HepG2 (cell line): ENCODE measurements at regions not wholly inside any gene's neighbourhood (a gene's known extent, or its start where the extent isn't known, plus 50 kb on each side); places are given as distances from the start of the nearest gene placed in this dataset.

Experiments used
- ATAC-seq: fragments of 200-7000 bp; cut with Tn5 transposase; 3 replicates; pipeline ENCODE4 v1.9.1; 2020; ENCODE audit warnings: mild to moderate bottlenecking, moderate library complexity
- BruUV-seq: library from RNA; stranded (reverse); fragments of 400-500 nt; replicated peaks from 2 replicates; lab custom pipeline; 2021; lab: Mats Ljungman, UMichigan
- CTCF ChIA-PET: fragments of 300-600 bp; formaldehyde crosslinking; extraction: SDS; loops from one replicate; lab custom pipeline; 2021; ENCODE audit warnings: low total read pairs, inconsistent platforms, low intra/inter-chr PET ratio; lab: Yijun Ruan, JAX
- POLR2A ChIA-PET: fragments of 350-600 bp; sonication (Branson Sonifier 250); formaldehyde crosslinking; loops from one replicate; lab custom pipeline; 2020; ENCODE audit warnings: antibody characterized with exemption, inconsistent platforms; lab: Yijun Ruan, JAX
- DNase-seq: peaks from one replicate; pipeline ENCODE4 v3.0.0-alpha.2; 2015; ENCODE audit warnings: low spot score
- FAIRE-seq: peaks from 3 replicates; lab custom pipeline; 2011; peaks lifted over from hg19 to GRCh38; lab: Jason Lieb, UNC
- H2AFZ ChIP-seq: one replicate; pipeline ENCODE4 v1.6.1; 2011; ENCODE audit warnings: low read length, inconsistent platforms
- H3K27ac ChIP-seq: fragments of 300-600 bp; 3 replicates; pipeline ENCODE4 v1.8.0; 2011; ENCODE audit warnings: mixed run types, mild to moderate bottlenecking, mixed read lengths, low read length, inconsistent platforms; ENCODE audit not compliant: insufficient read depth; ENCODE audit errors: extremely low read length
- H3K27me3 ChIP-seq, 2 experiments: fragments of 200-600 bp in 1 of 2; 2 replicates in 1 of 2; 3 replicates in 1 of 2; pipeline versions ENCODE4 v1.6.0 to v1.8.0; 2011; ENCODE audit warnings: low read length in 2 of 2, mild to moderate bottlenecking in 2 of 2, moderate library complexity in 2 of 2, inconsistent platforms in 1 of 2; ENCODE audit not compliant: insufficient read depth in 2 of 2, control insufficient read depth in 1 of 2
- H3K36me3 ChIP-seq, 2 experiments: fragments of 200-600 bp in 1 of 2; replicated peaks in 1 of 2; 2 replicates in 1 of 2; 3 replicates in 1 of 2; pipeline versions ENCODE4 v1.5.1 to v1.8.0; 2011; ENCODE audit warnings: low read length in 2 of 2, inconsistent platforms in 1 of 2; ENCODE audit not compliant: insufficient read depth in 2 of 2, control insufficient read depth in 1 of 2
- H3K4me1 ChIP-seq: 2 replicates; pipeline ENCODE4 v1.5.1; 2012; ENCODE audit warnings: low read length, inconsistent platforms; ENCODE audit not compliant: insufficient read depth
- H3K4me2 ChIP-seq: 2 replicates; pipeline ENCODE4 v1.6.0; 2011; ENCODE audit warnings: low read depth, low read length, inconsistent platforms
- H3K4me3 ChIP-seq, 3 experiments: fragments of 200-600 bp in 1 of 3; sonication (generic), shearing (Covaris generic) in 1 of 3; replicated peaks in 1 of 3; 2 replicates each; pipeline ENCODE4 v1.5.1; 2011 to 2016; ENCODE audit warnings: low read length in 3 of 3, inconsistent platforms in 2 of 3, low read depth in 2 of 3, mild to moderate bottlenecking in 2 of 3, control low read depth in 1 of 3, mixed read lengths in 1 of 3; ENCODE audit not compliant: insufficient read depth in 1 of 3
- H3K79me2 ChIP-seq: one replicate; pipeline ENCODE4 v1.6.1; 2011; ENCODE audit warnings: low read length, inconsistent platforms; ENCODE audit not compliant: insufficient read depth
- H3K9ac ChIP-seq: 2 replicates; pipeline ENCODE4 v1.6.0; 2011; ENCODE audit warnings: mild to moderate bottlenecking, low read depth, low read length, inconsistent platforms; ENCODE audit not compliant: insufficient read depth
- H3K9me3 ChIP-seq: 2 replicates; pipeline ENCODE4 v1.5.1; 2012; ENCODE audit warnings: mild to moderate bottlenecking, low read length
- H4K20me1 ChIP-seq: 2 replicates; pipeline ENCODE4 v1.6.0; 2011; ENCODE audit warnings: inconsistent platforms, mild to moderate bottlenecking, low read length, moderate library complexity; ENCODE audit not compliant: insufficient read depth
- BCLAF1 ChIP-seq: fragments of 450-650 bp; IDR thresholded peaks from 2 replicates; pipeline ENCODE4 v1.6.1; 2017; ENCODE audit warnings: mild to moderate bottlenecking
- HMGXB3 ChIP-seq: sonication (generic); formaldehyde crosslinking; IDR thresholded peaks from 2 replicates; pipeline ENCODE4 v1.4.0; 2020; ENCODE audit warnings: missing genetic modification reagents, borderline replicate concordance
- KAT2B ChIP-seq: fragments of 150-350 bp; IDR thresholded peaks from 2 replicates; pipeline ENCODE4 v1.6.1; 2014; ENCODE audit warnings: low read depth, low read length, borderline replicate concordance
- NAIF1 ChIP-seq: sonication (generic); formaldehyde crosslinking; IDR thresholded peaks from 2 replicates; pipeline ENCODE4 v1.5.0; 2020; ENCODE audit warnings: mild to moderate bottlenecking, missing genetic modification reagents, borderline replicate concordance
- NCOA5 ChIP-seq: sonication (generic); formaldehyde crosslinking; IDR thresholded peaks from 2 replicates; pipeline ENCODE4 v1.4.0; 2020; ENCODE audit warnings: missing genetic modification reagents
- RFX3 ChIP-seq: IDR thresholded peaks from 2 replicates; pipeline ENCODE4 v1.6.1; 2016; ENCODE audit warnings: missing biosample characterization, missing genetic modification reagents
- SNRNP70 ChIP-seq: fragments of 200-400 bp; formaldehyde crosslinking; IDR thresholded peaks from 2 replicates; pipeline ENCODE4 v1.6.1; 2017; ENCODE audit warnings: mild to moderate bottlenecking, low read depth, low read length, moderate library complexity
- TSC22D2 ChIP-seq: sonication (generic); formaldehyde crosslinking; IDR thresholded peaks from 2 replicates; pipeline ENCODE4 v1.5.1; 2020; ENCODE audit warnings: missing genetic modification reagents, mild to moderate bottlenecking, borderline replicate concordance
- ZEB1 ChIP-seq: IDR thresholded peaks from 2 replicates; pipeline ENCODE4 v1.6.1; 2012; ENCODE audit warnings: mild to moderate bottlenecking, low read depth, inconsistent platforms; ENCODE audit not compliant: insufficient replicate concordance
- ZKSCAN8 ChIP-seq: IDR thresholded peaks from 2 replicates; pipeline ENCODE4 v1.6.1; 2016; ENCODE audit warnings: borderline replicate concordance, missing genetic modification reagents, missing compliant biosample characterization
- ZNF253 ChIP-seq: sonication (generic); formaldehyde crosslinking; IDR thresholded peaks from 2 replicates; pipeline ENCODE4 v1.8.0; 2022; ENCODE audit warnings: mild to moderate bottlenecking, missing genetic modification reagents, borderline replicate concordance
- ZNF556 ChIP-seq: sonication (generic); formaldehyde crosslinking; IDR thresholded peaks from 2 replicates; pipeline ENCODE4 v1.4.0; 2020; ENCODE audit warnings: mild to moderate bottlenecking, missing genetic modification reagents, borderline replicate concordance
- ZNF672 ChIP-seq: sonication (generic); formaldehyde crosslinking; IDR thresholded peaks from 2 replicates; pipeline ENCODE4 v1.8.1; 2022; ENCODE audit warnings: missing genetic modification reagents
- ZNF772 ChIP-seq: sonication (generic); formaldehyde crosslinking; IDR thresholded peaks from 2 replicates; pipeline ENCODE4 v1.5.0; 2020; ENCODE audit warnings: mild to moderate bottlenecking, missing genetic modification reagents
- ZNF782 ChIP-seq: sonication (generic); formaldehyde crosslinking; IDR thresholded peaks from 2 replicates; pipeline ENCODE4 v1.4.0; 2020; ENCODE audit warnings: missing genetic modification reagents, mild to moderate bottlenecking, borderline replicate concordance
- WGBS: methylation state at CpG from one replicate; pipeline ENCODE4 v1.1.6; 2017; ENCODE audit warnings: low lambda C conversion rate; 5-methylcytosine and 5-hydroxymethylcytosine counted together
- in situ Hi-C: cut with HindIII; loops from 2 replicates; pipeline ENCODE4 v1.10.0; 2017; ENCODE audit warnings: low pct_unique_long_range_greater_than_20kb; ENCODE audit not compliant: extremely low pct_ligation_motif_present
- intact Hi-C: fragments of 100-400 bp; cut with micrococcal nuclease; formaldehyde crosslinking; loops from one replicate; pipeline ENCODE4 v1.10.0; 2022; ENCODE audit not compliant: unreplicated experiment
- TF ChIP-seq, protein P1 (sequence below): fragments of 450-650 bp; IDR thresholded peaks from 2 replicates; pipeline ENCODE4 v1.6.1; 2017
- TF ChIP-seq, protein P2 (sequence below): fragments of 450-650 bp; IDR thresholded peaks from 2 replicates; pipeline ENCODE4 v1.6.1; 2016

- Histone ChIP-seq H3K36me3 (no peaks in the 10 kb centered on the region), H4K20me1 (no peaks in the 10 kb centered on the region), H3K4me3 (no peak overlapping the region), H3K79me2 (no peaks in the 10 kb centered on the region), H2AFZ (no peak overlapping the region), H3K4me1 (no peaks in the 10 kb centered on the region), H3K27ac (no peak overlapping the region), H3K4me2 (no peak overlapping the region), H3K27me3 (no peaks in the 10 kb centered on the region), H3K9ac (no peak overlapping the region), H3K9me3 (peaks cover 5% of the 10 kb centered on the region; the same call in 1 of the 2 replicates)
- 39% methylated on average over 7 of the region's 7 CpGs for WGBS
- DNase-seq = no peak
- CTCF ChIA-PET = no interaction called here
- in situ Hi-C loops = no loop called here
- POLR2A ChIA-PET = no interaction called here
- FAIRE-seq = no peak
- intact Hi-C loops = no loop called here
- ATAC-seq = no peak
- no TSS peak for BruUV-seq
- TF ChIP-seq HMGXB3 (CRISPR knock-in tag) = no peak
- TF ChIP-seq ZNF672 (CRISPR knock-in tag) = no peak
- TF ChIP-seq, protein P1, sequence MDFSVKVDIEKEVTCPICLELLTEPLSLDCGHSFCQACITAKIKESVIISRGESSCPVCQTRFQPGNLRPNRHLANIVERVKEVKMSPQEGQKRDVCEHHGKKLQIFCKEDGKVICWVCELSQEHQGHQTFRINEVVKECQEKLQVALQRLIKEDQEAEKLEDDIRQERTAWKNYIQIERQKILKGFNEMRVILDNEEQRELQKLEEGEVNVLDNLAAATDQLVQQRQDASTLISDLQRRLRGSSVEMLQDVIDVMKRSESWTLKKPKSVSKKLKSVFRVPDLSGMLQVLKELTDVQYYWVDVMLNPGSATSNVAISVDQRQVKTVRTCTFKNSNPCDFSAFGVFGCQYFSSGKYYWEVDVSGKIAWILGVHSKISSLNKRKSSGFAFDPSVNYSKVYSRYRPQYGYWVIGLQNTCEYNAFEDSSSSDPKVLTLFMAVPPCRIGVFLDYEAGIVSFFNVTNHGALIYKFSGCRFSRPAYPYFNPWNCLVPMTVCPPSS = no peak
- no peak for TF ChIP-seq KAT2B
- no peak for TF ChIP-seq TSC22D2 (CRISPR knock-in tag)
- TF ChIP-seq RFX3 (CRISPR knock-in tag) = no peak
- no peak for TF ChIP-seq ZNF556 (CRISPR knock-in tag)
- no peak for TF ChIP-seq ZNF782 (CRISPR knock-in tag)
- no peak for TF ChIP-seq NCOA5 (CRISPR knock-in tag)
- no peak for TF ChIP-seq ZKSCAN8 (CRISPR knock-in tag)
- no peak for TF ChIP-seq ZNF772 (CRISPR knock-in tag)
- TF ChIP-seq, protein P2, sequence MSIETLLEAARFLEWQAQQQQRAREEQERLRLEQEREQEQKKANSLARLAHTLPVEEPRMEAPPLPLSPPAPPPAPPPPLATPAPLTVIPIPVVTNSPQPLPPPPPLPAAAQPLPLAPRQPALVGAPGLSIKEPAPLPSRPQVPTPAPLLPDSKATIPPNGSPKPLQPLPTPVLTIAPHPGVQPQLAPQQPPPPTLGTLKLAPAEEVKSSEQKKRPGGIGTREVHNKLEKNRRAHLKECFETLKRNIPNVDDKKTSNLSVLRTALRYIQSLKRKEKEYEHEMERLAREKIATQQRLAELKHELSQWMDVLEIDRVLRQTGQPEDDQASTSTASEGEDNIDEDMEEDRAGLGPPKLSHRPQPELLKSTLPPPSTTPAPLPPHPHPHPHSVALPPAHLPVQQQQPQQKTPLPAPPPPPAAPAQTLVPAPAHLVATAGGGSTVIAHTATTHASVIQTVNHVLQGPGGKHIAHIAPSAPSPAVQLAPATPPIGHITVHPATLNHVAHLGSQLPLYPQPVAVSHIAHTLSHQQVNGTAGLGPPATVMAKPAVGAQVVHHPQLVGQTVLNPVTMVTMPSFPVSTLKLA = no peak
- no peak for TF ChIP-seq BCLAF1
- TF ChIP-seq ZEB1 = no peak
- TF ChIP-seq NAIF1 (CRISPR knock-in tag) = no peak
- no peak for TF ChIP-seq SNRNP70
- no peak for TF ChIP-seq ZNF253 (CRISPR knock-in tag)
Measured at GRCh38 chr2:82526277-82526676, 1932.8 kb downstream of the SUCLG1 start.
